ENCODE measurements at regions not wholly inside any gene's neighbourhood (a gene's known extent, or its start where the extent isn't known, plus 50 kb on each side); places are given as distances from the start of the nearest gene placed in this dataset.

GRCh38 chr22:47225080-47225930 is 462.9 kb downstream of the TBC1D22A start:
- ATAC-seq: no peak
- no peak for TF ChIP-seq GLIS3 (CRISPR knock-in tag; IDR thresholded peaks at IDR 0.05)

All from SK-N-SH treated with all-trans-retinoic acid at 6 μM for 48 hours (cell line).